HG03558 (cell line): ENCODE measurements at regions not wholly inside any gene's neighbourhood (a gene's known extent, or its start where the extent isn't known, plus 50 kb on each side); places are given as distances from the start of the nearest gene placed in this dataset.

Source experiments
- ATAC-seq: cut with Tn5 transposase; IDR thresholded peaks from one replicate; pipeline ENCODE4 v1.9.1; 2021; ENCODE audit warnings: moderate number of reproducible peaks; ENCODE audit not compliant: unreplicated experiment; ENCODE audit errors: extremely low read depth

- no peak for ATAC-seq
Measured at GRCh38 chr1:195047772-195048171, 1560.5 kb downstream of the KCNT2 start.

- ATAC-seq, result no peak
Measured at GRCh38 chr1:195045072-195045471, 1563.2 kb downstream of the KCNT2 start.

GRCh38 chr1:195030793-195031192 lies 1577.4 kb downstream of the KCNT2 start:
- no peak for ATAC-seq

- ATAC-seq, result no peak
Measured at GRCh38 chr1:195026792-195027191, 1581.4 kb downstream of the KCNT2 start.

GRCh38 chr1:195019385-195019784 lies 1588.9 kb downstream of the KCNT2 start:
- ATAC-seq, result no peak

- ATAC-seq, result no peak
Measured at GRCh38 chr1:195012995-195013394, 1595.2 kb downstream of the KCNT2 start.

- ATAC-seq, result no peak
Measured at GRCh38 chr1:195005338-195005737, 1602.9 kb downstream of the KCNT2 start.

GRCh38 chr1:194990483-194990882 lies 1617.8 kb downstream of the KCNT2 start:
- no peak for ATAC-seq

GRCh38 chr1:194975913-194976312 lies 1632.3 kb downstream of the KCNT2 start:
- ATAC-seq, result no peak

GRCh38 chr1:194968916-194969315 lies 1639.3 kb downstream of the KCNT2 start:
- ATAC-seq, result no peak

GRCh38 chr1:194959795-194960194 lies 1648.4 kb downstream of the KCNT2 start:
- ATAC-seq, result no peak

- ATAC-seq, result no peak
Measured at GRCh38 chr1:194952171-194952570, 1656.1 kb downstream of the KCNT2 start.

GRCh38 chr1:194950584-194950983 lies 1657.7 kb downstream of the KCNT2 start:
- ATAC-seq, result no peak

GRCh38 chr1:194940336-194941030 lies 1667.8 kb downstream of the KCNT2 start:
- ATAC-seq, result no peak

GRCh38 chr1:194935864-194936263 lies 1672.4 kb downstream of the KCNT2 start:
- no peak for ATAC-seq

GRCh38 chr1:194931166-194931565 lies 1677.1 kb downstream of the KCNT2 start:
- no peak for ATAC-seq

GRCh38 chr1:194930132-194930531 lies 1678.1 kb downstream of the KCNT2 start:
- ATAC-seq, result no peak

- no peak for ATAC-seq
Measured at GRCh38 chr1:194929357-194929756, 1678.9 kb downstream of the KCNT2 start.

GRCh38 chr1:194919146-194919545 lies 1689.1 kb downstream of the KCNT2 start:
- no peak for ATAC-seq

GRCh38 chr1:194917769-194918168 lies 1690.5 kb downstream of the KCNT2 start:
- ATAC-seq, result no peak

GRCh38 chr1:194908643-194909042 lies 1699.6 kb downstream of the KCNT2 start:
- no peak for ATAC-seq

GRCh38 chr1:194903524-194903923 lies 1704.7 kb downstream of the KCNT2 start:
- no peak for ATAC-seq
